A549 (cell line): ENCODE measurements at regions not wholly inside any gene's neighbourhood (a gene's known extent, or its start where the extent isn't known, plus 50 kb on each side); places are given as distances from the start of the nearest gene placed in this dataset.

ENCODE experiments used
- CBX8 ChIP-seq: fragments of 200-600 bp; sonication (generic); IDR thresholded peaks from 2 replicates; pipeline ENCODE4 v1.6.1; 2016
- CTCF ChIP-seq: fragments of >200 bp; sonication (Bioruptor Twin); formaldehyde crosslinking; IDR thresholded peaks from 3 replicates; pipeline ENCODE4 v1.5.1; 2016
- EHF ChIP-seq: fragments of 250-450 bp; sonication (Bioruptor Pico); IDR thresholded peaks from 2 replicates; pipeline ENCODE4 v1.5.0; 2020; ENCODE audit warnings: mild to moderate bottlenecking
- EP300 ChIP-seq, 2 experiments: fragments of >200 bp; sonication (Bioruptor Twin); formaldehyde crosslinking; IDR thresholded peaks; 2 replicates in 1 of 2; 3 replicates in 1 of 2; pipeline ENCODE4 v1.6.1; 2016 to 2017
- ESRRA ChIP-seq: fragments of 150-350 bp; IDR thresholded peaks from 2 replicates; pipeline ENCODE4 v1.6.1; 2014; ENCODE audit warnings: mild to moderate bottlenecking, low read length, borderline replicate concordance
- HDAC2 ChIP-seq: fragments of 200-600 bp; sonication (generic); IDR thresholded peaks from 2 replicates; pipeline ENCODE4 v1.6.1; 2016
- MAX ChIP-seq: IDR thresholded peaks from 2 replicates; pipeline ENCODE4 v1.6.1; 2012
- POLR2A ChIP-seq: IDR thresholded peaks from 2 replicates; pipeline ENCODE4 v1.6.1; 2012; ENCODE audit warnings: mild to moderate bottlenecking, low read length
- RAD21 ChIP-seq, 2 experiments: fragments of >200 bp in 1 of 2; sonication (Bioruptor Twin) in 1 of 2; formaldehyde crosslinking in 1 of 2; IDR thresholded peaks in 1 of 2; conservative IDR thresholded peaks in 1 of 2; 2 replicates in 1 of 2; 3 replicates in 1 of 2; pipeline ENCODE4 v1.6.1; 2012 to 2018; ENCODE audit warnings: inconsistent platforms in 1 of 2
- REST ChIP-seq: fragments of 200-600 bp; sonication (generic); IDR thresholded peaks from 2 replicates; pipeline ENCODE4 v1.6.1; 2016; ENCODE audit warnings: antibody characterized with exemption, mild to moderate bottlenecking, moderate library complexity
- RFX5 ChIP-seq: fragments of 450-650 bp; IDR thresholded peaks from 2 replicates; pipeline ENCODE4 v1.7.1; 2014; ENCODE audit warnings: antibody characterized with exemption, mild to moderate bottlenecking, moderate library complexity
- SREBF2 ChIP-seq: fragments of 450-650 bp; IDR thresholded peaks from 2 replicates; pipeline ENCODE4 v1.6.1; 2014; ENCODE audit warnings: mild to moderate bottlenecking, moderate library complexity
- TFCP2L1 ChIP-seq: fragments of 250-450 bp; sonication (Bioruptor Pico); IDR thresholded peaks from 2 replicates; pipeline ENCODE4 v1.5.0; 2021; ENCODE audit warnings: mild to moderate bottlenecking
- TP53 ChIP-seq: fragments of 250-450 bp; sonication (Bioruptor Pico); IDR thresholded peaks from 2 replicates; pipeline ENCODE4 v1.5.0; 2021; ENCODE audit warnings: mild to moderate bottlenecking, moderate library complexity

- TF ChIP-seq REST (no peak), CTCF (no peak), HDAC2 (no peak), RFX5 (no peak), EHF (CRISPR knock-in tag) (no peak), ESRRA (no peak), CBX8 (no peak), MAX (no peak), EP300 (IDR thresholded peaks at IDR 0.05) (no peak), TFCP2L1 (CRISPR knock-in tag) (no peak), POLR2A (no peak), SREBF2 (no peak), TP53 (CRISPR knock-in tag) (no peak), RAD21 (conservative IDR thresholded peaks at IDR 0.05 in 1 of 2, IDR thresholded peaks at IDR 0.05 in 1 of 2) (no peak)
Observed at GRCh38 chr11:87628957-87629356, 546.3 kb downstream of the RAB38 start.
